BLaER1 treated with 17β-estradiol and CSF1 and Interleukin-3, amounts not matched to agents 10 nM and 100 nM (cell line): ENCODE measurements at regions not wholly inside any gene's neighbourhood (a gene's known extent, or its start where the extent isn't known, plus 50 kb on each side); places are given as distances from the start of the nearest gene placed in this dataset.

ENCODE experiments used
- H3K27ac ChIP-seq, 11 experiments: shearing (Covaris generic); formaldehyde crosslinking; 2 replicates each; pipeline ENCODE4 v1.8.1; 2022
- H3K27me3 ChIP-seq, 11 experiments: shearing (Covaris generic); formaldehyde crosslinking; 2 replicates each; pipeline ENCODE4 v1.8.1; 2022
- H3K36me3 ChIP-seq, 11 experiments: shearing (Covaris generic); formaldehyde crosslinking; 2 replicates each; pipeline ENCODE4 v1.8.1; 2022
- H3K4me1 ChIP-seq, 10 experiments: shearing (Covaris generic); formaldehyde crosslinking; 2 replicates each; pipeline ENCODE4 v1.8.1; 2022
- H3K4me2 ChIP-seq, 11 experiments: shearing (Covaris generic); formaldehyde crosslinking; 2 replicates each; pipeline ENCODE4 v1.8.1; 2022
- H3K4me3 ChIP-seq, 10 experiments: shearing (Covaris generic); formaldehyde crosslinking; 2 replicates each; pipeline ENCODE4 v1.8.1; 2022
- H3K9ac ChIP-seq, 11 experiments: shearing (Covaris generic); formaldehyde crosslinking; 2 replicates each; pipeline ENCODE4 v1.8.1; 2022
- H3K9me3 ChIP-seq, 11 experiments: shearing (Covaris generic); formaldehyde crosslinking; replicated peaks in 1 of 11; 2 replicates each; pipeline ENCODE4 v1.8.1; 2022
- H4K20me1 ChIP-seq, 11 experiments: shearing (Covaris generic); formaldehyde crosslinking; 2 replicates each; pipeline ENCODE4 v1.8.1; 2022
- Cebpa-rat ChIP-seq, 11 experiments: shearing (Covaris generic); IDR thresholded peaks; 2 replicates each; pipeline ENCODE4 v1.8.1; 2022

DNA sequence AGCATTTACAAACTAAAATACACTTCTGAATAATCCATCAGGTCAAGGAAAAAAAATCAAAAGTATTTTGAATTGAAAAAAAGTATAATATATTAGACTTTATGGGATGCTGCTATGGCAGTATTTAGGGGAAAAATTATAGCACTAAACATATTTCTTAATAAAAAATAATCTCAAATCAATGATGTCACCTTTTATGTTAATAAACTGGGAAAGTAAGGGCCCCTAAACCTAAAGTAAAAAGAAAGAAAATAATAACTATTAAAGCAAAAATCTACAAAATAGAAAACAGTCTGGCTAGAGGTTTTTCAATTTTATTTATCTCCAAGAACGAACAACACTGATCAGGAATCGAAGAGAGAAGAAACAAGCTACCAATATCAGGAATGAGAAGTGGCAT, 160.8 kb upstream of the PLXNA2 start:
- Histone ChIP-seq H3K36me3 (no peaks in the 10 kb centered on the region), H4K20me1 (no peaks in the 10 kb centered on the region), H3K9me3 (no peaks in the 10 kb centered on the region), H3K9ac (no peak overlapping the region), H3K27me3 (no peaks in the 10 kb centered on the region), H3K27ac (no peak overlapping the region), H3K4me2 (no peak overlapping the region), H3K4me1 (no peaks in the 10 kb centered on the region), H3K4me3 (no peak overlapping the region)
- TF ChIP-seq Cebpa-rat (IDR thresholded peaks at IDR 0.05), result no peak

DNA sequence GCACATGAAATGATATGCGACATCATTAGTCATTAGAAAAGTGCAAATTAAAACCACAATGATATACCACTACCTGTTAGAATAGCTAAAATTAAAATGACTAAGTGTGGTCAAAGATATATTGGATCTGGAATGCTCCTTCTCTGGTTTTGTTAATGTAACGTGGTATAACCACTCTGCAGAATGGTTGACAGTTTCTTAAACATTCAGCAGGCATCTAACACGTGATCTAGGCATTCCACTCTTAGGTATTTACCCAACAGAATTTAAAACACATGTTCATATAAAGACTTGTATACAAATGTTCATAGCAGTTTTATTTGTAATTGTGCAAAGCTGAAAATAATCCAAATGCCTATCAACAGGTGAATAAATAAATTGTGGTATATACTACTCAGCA, 165.0 kb upstream of the PLXNA2 start:
- H3K9ac ChIP-seq, result no peak overlapping the region
- H3K9me3 ChIP-seq, result no peaks in the 10 kb centered on the region
- no peak overlapping the region for H3K4me3 ChIP-seq
- H3K4me2 ChIP-seq, result no peak overlapping the region
- TF ChIP-seq Cebpa-rat (IDR thresholded peaks at IDR 0.05), result no peak
- no peaks in the 10 kb centered on the region for H3K4me1 ChIP-seq
- H3K27me3 ChIP-seq, result no peaks in the 10 kb centered on the region
- no peaks in the 10 kb centered on the region for H4K20me1 ChIP-seq
- no peaks in the 10 kb centered on the region for H3K36me3 ChIP-seq
- no peak overlapping the region for H3K27ac ChIP-seq

DNA sequence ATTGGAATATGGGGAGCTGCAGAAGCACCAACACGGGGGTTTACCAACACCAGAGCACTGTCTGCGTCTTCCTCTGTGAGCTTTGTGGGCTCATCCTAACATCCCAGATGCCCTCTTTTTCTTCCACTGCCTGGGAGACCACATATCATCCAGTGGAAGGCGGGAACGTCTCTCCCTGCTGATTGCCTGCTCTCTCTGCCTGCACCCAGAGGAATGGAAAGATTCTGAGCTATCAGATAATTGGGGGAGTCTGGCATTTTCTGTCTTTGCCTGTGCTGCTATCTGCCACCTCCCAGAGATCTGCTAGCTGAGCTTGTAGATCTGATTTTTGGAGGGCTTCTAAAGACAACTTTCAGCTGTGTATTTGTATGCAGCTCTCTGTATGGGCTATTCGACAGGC, 166.2 kb upstream of the PLXNA2 start:
- H3K4me2 ChIP-seq, result no peak overlapping the region
- no peaks in the 10 kb centered on the region for H3K36me3 ChIP-seq
- H4K20me1 ChIP-seq, result no peaks in the 10 kb centered on the region
- no peak overlapping the region for H3K27ac ChIP-seq
- H3K4me3 ChIP-seq, result no peak overlapping the region
- H3K9me3 ChIP-seq, result no peaks in the 10 kb centered on the region
- H3K27me3 ChIP-seq, result no peaks in the 10 kb centered on the region
- no peaks in the 10 kb centered on the region for H3K4me1 ChIP-seq
- TF ChIP-seq Cebpa-rat (IDR thresholded peaks at IDR 0.05), result no peak
- no peak overlapping the region for H3K9ac ChIP-seq

DNA sequence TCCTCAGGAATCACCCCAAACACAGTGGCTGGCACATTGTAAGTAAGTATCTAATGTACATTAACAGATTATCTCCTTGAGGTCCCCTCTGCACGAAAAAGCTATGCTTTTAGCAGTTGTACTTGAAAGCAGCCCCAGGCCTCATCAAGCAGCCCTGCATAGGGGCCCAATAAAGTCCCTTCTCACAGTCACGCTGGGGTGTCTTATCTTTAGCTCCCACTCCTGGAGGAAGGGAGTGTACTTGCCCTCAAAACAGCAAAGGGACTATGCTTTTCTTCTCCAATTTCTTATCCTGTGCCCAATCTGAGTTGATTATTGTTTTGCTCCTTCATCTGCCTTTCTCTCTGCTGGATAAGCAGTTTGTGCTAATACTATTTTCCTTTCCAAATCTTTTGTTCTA, 168.8 kb upstream of the PLXNA2 start:
- no peaks in the 10 kb centered on the region for H4K20me1 ChIP-seq
- no peak overlapping the region for H3K4me3 ChIP-seq
- TF ChIP-seq Cebpa-rat (IDR thresholded peaks at IDR 0.05), result no peak
- H3K36me3 ChIP-seq, result no peaks in the 10 kb centered on the region
- H3K27ac ChIP-seq, result no peak overlapping the region
- no peak overlapping the region for H3K9ac ChIP-seq
- no peaks in the 10 kb centered on the region for H3K9me3 ChIP-seq
- no peak overlapping the region for H3K4me2 ChIP-seq
- no peaks in the 10 kb centered on the region for H3K27me3 ChIP-seq
- no peaks in the 10 kb centered on the region for H3K4me1 ChIP-seq

DNA sequence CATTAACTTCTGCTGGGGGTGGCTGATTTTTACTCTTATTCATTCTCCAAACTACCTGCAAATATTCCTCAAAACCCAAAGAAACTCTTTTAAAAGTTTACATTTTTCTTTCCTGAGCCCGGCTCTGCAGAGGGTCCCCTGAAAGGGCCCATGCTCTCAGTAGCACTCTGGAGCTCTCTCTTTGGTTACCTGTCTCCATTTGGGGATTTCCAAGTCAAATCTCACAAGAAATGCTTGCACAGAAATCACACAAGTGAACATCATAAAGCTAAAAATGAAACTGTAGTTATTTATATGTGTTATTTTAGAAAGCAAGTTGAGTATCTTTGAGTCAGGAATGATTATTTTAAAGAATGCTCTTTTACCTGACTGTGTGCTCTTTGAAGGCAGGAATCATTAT, 174.5 kb upstream of the PLXNA2 start:
- Histone ChIP-seq H3K9me3 (no peaks in the 10 kb centered on the region), H3K36me3 (no peaks in the 10 kb centered on the region), H3K27me3 (no peaks in the 10 kb centered on the region), H3K9ac (no peak overlapping the region), H3K4me3 (no peak overlapping the region), H3K27ac (no peak overlapping the region), H3K4me2 (no peak overlapping the region), H4K20me1 (no peaks in the 10 kb centered on the region), H3K4me1 (peaks cover 0 to 6% (median 0%) of the 10 kb centered on the region in 10 experiments; a peak in 3 of 20 replicates)
- TF ChIP-seq Cebpa-rat (IDR thresholded peaks at IDR 0.05), result no peak

DNA sequence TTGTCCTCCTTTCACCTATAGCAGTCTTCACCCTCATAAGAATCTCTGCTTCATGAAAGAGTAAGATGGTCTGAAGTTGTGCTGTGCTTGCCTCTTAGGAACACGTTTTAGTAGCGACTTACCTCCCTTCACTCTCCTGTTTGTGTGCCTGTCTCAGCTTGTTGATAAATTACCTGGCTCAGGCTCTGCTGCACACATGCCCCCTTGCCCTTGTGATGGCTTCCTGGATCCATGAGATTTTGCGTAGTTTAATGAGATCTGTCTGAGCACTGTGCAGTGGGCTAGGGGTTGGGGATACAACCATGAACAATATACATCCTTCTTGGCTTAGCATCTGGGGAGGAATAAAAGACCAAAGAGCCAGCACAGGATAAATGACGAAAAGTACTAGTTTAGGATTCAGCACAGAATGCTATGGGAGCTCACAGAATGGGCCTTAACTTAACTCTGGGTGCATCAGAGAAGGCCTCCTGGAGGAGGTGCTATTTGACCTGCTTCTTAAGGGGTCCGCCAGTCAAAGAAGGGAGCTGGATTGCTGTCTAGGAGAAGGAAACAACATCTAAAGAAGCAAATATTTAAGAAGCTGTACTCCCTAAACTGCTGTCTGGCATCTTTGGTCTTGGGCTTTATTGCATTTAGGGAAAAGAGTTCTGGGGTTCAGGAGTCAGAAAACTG, 175.7 kb upstream of the PLXNA2 start:
- no peak overlapping the region for H3K27ac ChIP-seq
- H3K9ac ChIP-seq, result no peak overlapping the region
- no peak overlapping the region for H3K4me2 ChIP-seq
- H3K36me3 ChIP-seq, result no peaks in the 10 kb centered on the region
- H3K4me3 ChIP-seq, result no peak overlapping the region
- H3K4me1 ChIP-seq, result peaks cover 0 to 7% (median 0%) of the 10 kb centered on the region in 10 experiments; a peak in 3 of 20 replicates
- no peaks in the 10 kb centered on the region for H4K20me1 ChIP-seq
- H3K27me3 ChIP-seq, result no peaks in the 10 kb centered on the region
- no peaks in the 10 kb centered on the region for H3K9me3 ChIP-seq
- TF ChIP-seq Cebpa-rat (IDR thresholded peaks at IDR 0.05), result no peak

DNA sequence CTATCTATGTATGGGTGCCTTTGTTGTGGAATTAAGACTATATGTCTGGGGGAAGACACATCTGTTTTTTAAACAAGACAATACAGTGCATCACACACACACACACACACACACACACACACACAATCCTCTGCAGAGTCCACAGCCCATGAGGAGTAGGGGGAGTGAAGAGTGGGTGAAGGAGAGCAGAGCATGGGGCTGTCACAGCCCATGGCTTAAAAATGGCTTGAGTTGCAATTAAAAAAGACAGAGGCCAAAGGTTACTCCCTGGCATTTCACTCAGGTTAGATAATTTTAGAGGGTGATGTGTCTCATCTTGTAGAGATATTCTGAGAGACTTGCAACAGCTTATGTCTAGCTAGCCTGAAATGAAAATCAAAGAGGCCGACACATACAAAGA, 176.5 kb upstream of the PLXNA2 start:
- Histone ChIP-seq H3K9ac (no peak overlapping the region), H3K9me3 (no peaks in the 10 kb centered on the region), H4K20me1 (no peaks in the 10 kb centered on the region), H3K4me3 (no peak overlapping the region), H3K4me2 (no peak overlapping the region), H3K36me3 (no peaks in the 10 kb centered on the region), H3K4me1 (peaks cover 0 to 7% (median 0%) of the 10 kb centered on the region in 10 experiments; a peak in 3 of 20 replicates), H3K27me3 (no peaks in the 10 kb centered on the region), H3K27ac (no peak overlapping the region)
- no peak for TF ChIP-seq Cebpa-rat (IDR thresholded peaks at IDR 0.05)

DNA sequence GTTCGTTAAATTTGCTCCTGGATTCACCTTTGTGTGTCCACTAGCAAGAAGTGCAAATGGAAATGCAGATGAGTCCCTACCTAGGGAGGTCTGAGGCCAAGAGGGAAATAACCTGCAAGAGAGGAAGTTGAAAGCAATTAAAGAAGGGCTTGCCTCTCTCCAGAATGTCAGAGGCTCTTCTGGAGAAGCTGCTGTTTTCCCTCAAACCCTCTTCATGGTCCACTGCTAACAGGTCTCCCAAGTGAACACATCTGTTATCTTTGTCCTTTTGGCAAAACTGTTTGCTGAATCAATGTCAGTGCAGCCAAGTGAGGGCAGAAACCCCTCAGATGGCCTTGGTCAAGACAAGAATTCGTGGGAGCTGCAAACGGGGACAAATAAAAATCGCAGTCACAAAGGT, 177.3 kb upstream of the PLXNA2 start:
- no peak overlapping the region for H3K27ac ChIP-seq
- H4K20me1 ChIP-seq, result no peaks in the 10 kb centered on the region
- H3K4me1 ChIP-seq, result peaks cover 0 to 7% (median 0%) of the 10 kb centered on the region in 10 experiments; a peak in 3 of 20 replicates
- H3K4me3 ChIP-seq, result no peak overlapping the region
- no peak for TF ChIP-seq Cebpa-rat (IDR thresholded peaks at IDR 0.05)
- H3K36me3 ChIP-seq, result no peaks in the 10 kb centered on the region
- no peak overlapping the region for H3K9ac ChIP-seq
- H3K4me2 ChIP-seq, result no peak overlapping the region
- H3K9me3 ChIP-seq, result no peaks in the 10 kb centered on the region
- H3K27me3 ChIP-seq, result no peaks in the 10 kb centered on the region

DNA sequence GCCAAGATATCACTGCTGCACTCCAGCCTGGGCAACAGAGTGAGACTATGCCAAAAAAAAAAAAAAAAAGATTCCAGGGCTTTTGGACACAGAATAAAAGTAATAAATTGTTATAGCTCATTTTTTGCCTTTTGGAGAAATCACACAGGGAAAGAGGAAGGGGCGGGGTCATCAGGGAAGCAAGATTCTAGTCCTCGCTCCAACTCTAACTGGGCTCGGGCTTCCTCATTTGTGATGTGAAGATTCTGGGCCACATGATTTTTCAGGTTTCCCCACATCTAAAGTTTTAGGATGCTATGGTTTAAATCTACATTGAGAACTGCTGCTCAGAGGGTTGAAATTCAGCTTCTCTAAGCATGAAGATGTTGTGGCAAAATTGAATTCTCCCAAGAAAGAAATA, 179.3 kb upstream of the PLXNA2 start:
- H3K27ac ChIP-seq, result no peak overlapping the region
- H3K9me3 ChIP-seq, result no peaks in the 10 kb centered on the region
- no peaks in the 10 kb centered on the region for H4K20me1 ChIP-seq
- H3K9ac ChIP-seq, result no peak overlapping the region
- H3K4me3 ChIP-seq, result no peak overlapping the region
- no peaks in the 10 kb centered on the region for H3K27me3 ChIP-seq
- TF ChIP-seq Cebpa-rat (IDR thresholded peaks at IDR 0.05), result no peak
- H3K4me2 ChIP-seq, result no peak overlapping the region
- H3K36me3 ChIP-seq, result no peaks in the 10 kb centered on the region
- peaks cover 0 to 7% (median 0%) of the 10 kb centered on the region in 10 experiments; a peak in 4 of 20 replicates for H3K4me1 ChIP-seq

DNA sequence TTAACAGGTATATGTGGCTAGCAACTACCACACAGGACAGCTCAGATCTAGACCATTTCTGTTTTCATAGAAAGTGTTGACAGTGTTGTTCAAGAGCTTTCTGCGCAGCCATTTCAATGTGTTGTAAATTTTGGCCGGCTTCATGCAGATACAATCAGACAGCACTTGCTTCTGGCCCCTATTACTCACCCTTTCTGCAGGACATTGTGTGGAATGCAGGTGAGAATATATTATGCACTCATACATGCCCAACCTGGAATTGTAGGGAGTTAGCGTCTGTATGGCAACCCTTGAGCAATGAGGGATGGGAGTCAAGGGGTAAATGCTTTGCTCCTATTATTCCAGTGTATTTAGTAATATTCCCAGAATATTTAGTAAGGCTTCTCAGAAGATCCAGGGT, 180.9 kb upstream of the PLXNA2 start:
- Histone ChIP-seq H3K4me2 (no peak overlapping the region), H3K27me3 (no peaks in the 10 kb centered on the region), H3K36me3 (no peaks in the 10 kb centered on the region), H3K9me3 (no peaks in the 10 kb centered on the region), H3K4me1 (peaks cover 0 to 7% (median 0%) of the 10 kb centered on the region in 10 experiments; a peak in 4 of 20 replicates), H3K27ac (no peak overlapping the region), H3K9ac (no peak overlapping the region), H4K20me1 (no peaks in the 10 kb centered on the region), H3K4me3 (no peak overlapping the region)
- TF ChIP-seq Cebpa-rat (IDR thresholded peaks at IDR 0.05), result no peak
